ENCODE measurements at regions not wholly inside any gene's neighbourhood (a gene's known extent, or its start where the extent isn't known, plus 50 kb on each side); places are given as distances from the start of the nearest gene placed in this dataset.

DNA sequence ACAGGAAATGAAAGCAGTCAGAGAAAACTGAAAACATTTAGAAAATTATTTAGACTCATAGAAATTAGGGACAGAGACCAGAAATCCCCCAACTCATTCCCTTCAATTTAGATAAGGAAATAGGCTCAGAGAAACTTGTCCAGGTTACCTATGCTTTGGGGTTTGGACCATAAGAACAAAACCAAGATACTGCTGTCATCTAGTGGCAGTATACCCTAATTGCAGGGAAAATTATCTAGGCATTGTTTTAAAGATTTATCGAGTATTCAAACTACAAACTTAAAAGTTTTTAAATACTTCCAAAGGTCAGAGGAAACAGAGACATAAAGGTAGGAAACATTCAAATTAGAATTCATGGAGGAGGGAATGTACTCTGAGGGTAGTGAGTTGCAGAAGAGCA, 67.0 kb upstream of the KLHL13 start:
- Mint-ChIP-seq H3K36me3 (ENCODE audit: low read depth) (no peaks in the 10 kb centered on the region), H3K27ac (no peak overlapping the region), H3K27me3 (no peaks in the 10 kb centered on the region), H3K4me1 (no peaks in the 10 kb centered on the region), H3K9me3 (peaks cover 2% of the 10 kb centered on the region), H3K4me3 (no peak overlapping the region)
- CTCF ChIA-PET: no interaction called here
- TF ChIP-seq, protein P1, sequence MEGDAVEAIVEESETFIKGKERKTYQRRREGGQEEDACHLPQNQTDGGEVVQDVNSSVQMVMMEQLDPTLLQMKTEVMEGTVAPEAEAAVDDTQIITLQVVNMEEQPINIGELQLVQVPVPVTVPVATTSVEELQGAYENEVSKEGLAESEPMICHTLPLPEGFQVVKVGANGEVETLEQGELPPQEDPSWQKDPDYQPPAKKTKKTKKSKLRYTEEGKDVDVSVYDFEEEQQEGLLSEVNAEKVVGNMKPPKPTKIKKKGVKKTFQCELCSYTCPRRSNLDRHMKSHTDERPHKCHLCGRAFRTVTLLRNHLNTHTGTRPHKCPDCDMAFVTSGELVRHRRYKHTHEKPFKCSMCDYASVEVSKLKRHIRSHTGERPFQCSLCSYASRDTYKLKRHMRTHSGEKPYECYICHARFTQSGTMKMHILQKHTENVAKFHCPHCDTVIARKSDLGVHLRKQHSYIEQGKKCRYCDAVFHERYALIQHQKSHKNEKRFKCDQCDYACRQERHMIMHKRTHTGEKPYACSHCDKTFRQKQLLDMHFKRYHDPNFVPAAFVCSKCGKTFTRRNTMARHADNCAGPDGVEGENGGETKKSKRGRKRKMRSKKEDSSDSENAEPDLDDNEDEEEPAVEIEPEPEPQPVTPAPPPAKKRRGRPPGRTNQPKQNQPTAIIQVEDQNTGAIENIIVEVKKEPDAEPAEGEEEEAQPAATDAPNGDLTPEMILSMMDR (IDR thresholded peaks at IDR 0.05): no peak
- POLR2A ChIA-PET: no interaction called here
- no peak for ATAC-seq (ENCODE audit: low read depth)
- intact Hi-C loops (cut with micrococcal nuclease): no loop called here
- DNase-seq: no peak

- Mint-ChIP-seq H3K27ac (no peak overlapping the region), H3K9me3 (peaks cover 2% of the 10 kb centered on the region), H3K4me3 (no peak overlapping the region), H3K36me3 (ENCODE audit: low read depth) (no peaks in the 10 kb centered on the region), H3K4me1 (no peaks in the 10 kb centered on the region), H3K27me3 (no peaks in the 10 kb centered on the region)
- TF ChIP-seq, protein P1 (IDR thresholded peaks at IDR 0.05): no peak
- intact Hi-C loops (cut with micrococcal nuclease): no loop called here
- ChIA-PET POLR2A (no interaction called here), CTCF (no interaction called here)
- no peak for DNase-seq
- no peak for ATAC-seq (ENCODE audit: low read depth)
These were observed 70.5 kb upstream of the KLHL13 start for GRCh38 chrX:118187100-118187499.

GRCh38 chrX:118189000-118189399, 72.4 kb upstream of the KLHL13 start:
- Mint-ChIP-seq H3K4me3 (no peak overlapping the region), H3K27ac (no peak overlapping the region), H3K4me1 (no peaks in the 10 kb centered on the region), H3K36me3 (ENCODE audit: low read depth) (no peaks in the 10 kb centered on the region), H3K9me3 (peaks cover 2% of the 10 kb centered on the region), H3K27me3 (no peaks in the 10 kb centered on the region)
- intact Hi-C loops (cut with micrococcal nuclease): no loop called here
- TF ChIP-seq, protein P1 (IDR thresholded peaks at IDR 0.05): no peak
- POLR2A ChIA-PET: no interaction called here
- DNase-seq (no peak), ATAC-seq (ENCODE audit: low read depth) (no peak)
- CTCF ChIA-PET: no interaction called here

GRCh38 chrX:118189628-118190027, 73.0 kb upstream of the KLHL13 start:
- TF ChIP-seq, protein P1 (IDR thresholded peaks at IDR 0.05): no peak
- POLR2A ChIA-PET: no interaction called here
- H3K4me1 Mint-ChIP-seq: no peaks in the 10 kb centered on the region
- CTCF ChIA-PET: no interaction called here
- DNase-seq (no peak), ATAC-seq (ENCODE audit: low read depth) (no peak)
- no peaks in the 10 kb centered on the region for H3K27me3 Mint-ChIP-seq
- H3K4me3 Mint-ChIP-seq: no peak overlapping the region
- no peaks in the 10 kb centered on the region for H3K36me3 Mint-ChIP-seq (ENCODE audit: low read depth)
- intact Hi-C loops (cut with micrococcal nuclease): no loop called here
- H3K27ac Mint-ChIP-seq: no peak overlapping the region
- no peaks in the 10 kb centered on the region for H3K9me3 Mint-ChIP-seq

GRCh38 chrX:118197730-118198129, 81.1 kb upstream of the KLHL13 start:
- Mint-ChIP-seq H3K4me3 (no peak overlapping the region), H3K9me3 (no peaks in the 10 kb centered on the region), H3K27ac (no peak overlapping the region), H3K36me3 (ENCODE audit: low read depth) (no peaks in the 10 kb centered on the region), H3K4me1 (no peaks in the 10 kb centered on the region), H3K27me3 (no peaks in the 10 kb centered on the region)
- CTCF ChIA-PET: no interaction called here
- intact Hi-C loops (cut with micrococcal nuclease): no loop called here
- ATAC-seq (ENCODE audit: low read depth) (no peak), DNase-seq (no peak)
- TF ChIP-seq, protein P1 (IDR thresholded peaks at IDR 0.05): no peak
- POLR2A ChIA-PET: no interaction called here

All from activated B cell treated with CpG ODN at 0.5 μM for 24 hours (primary cell).